ENCODE measurements at regions not wholly inside any gene's neighbourhood (a gene's known extent, or its start where the extent isn't known, plus 50 kb on each side); places are given as distances from the start of the nearest gene placed in this dataset.

DNA sequence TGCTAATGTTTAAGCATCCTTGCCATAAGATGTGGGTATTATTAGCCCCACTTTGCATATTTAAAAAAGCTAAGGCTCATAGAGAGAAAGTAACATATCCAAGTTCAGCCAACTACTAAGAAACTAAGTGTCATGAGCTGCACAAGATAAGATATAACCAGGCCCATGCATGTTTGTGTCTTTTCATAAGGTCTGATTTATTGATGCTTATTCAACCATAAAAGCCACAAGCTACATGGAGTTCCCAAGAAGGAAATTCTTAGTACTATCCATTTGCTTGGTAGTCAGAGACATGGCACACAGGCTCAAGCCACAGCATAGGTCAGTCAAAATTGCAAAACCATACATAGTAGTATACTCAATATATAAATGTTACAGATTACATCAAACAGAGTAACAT lies 488.5 kb downstream of the SOX6 start:
- no peak overlapping the region for H3K4me3 ChIP-seq (replicated peaks; ENCODE audit: low read depth, low read length)
- TF ChIP-seq CTCF (IDR thresholded peaks at IDR 0.05; ENCODE audit: low read length, missing control alignments), result no peak
- DNase-seq (ENCODE audit: low read depth), result no peak

DNA sequence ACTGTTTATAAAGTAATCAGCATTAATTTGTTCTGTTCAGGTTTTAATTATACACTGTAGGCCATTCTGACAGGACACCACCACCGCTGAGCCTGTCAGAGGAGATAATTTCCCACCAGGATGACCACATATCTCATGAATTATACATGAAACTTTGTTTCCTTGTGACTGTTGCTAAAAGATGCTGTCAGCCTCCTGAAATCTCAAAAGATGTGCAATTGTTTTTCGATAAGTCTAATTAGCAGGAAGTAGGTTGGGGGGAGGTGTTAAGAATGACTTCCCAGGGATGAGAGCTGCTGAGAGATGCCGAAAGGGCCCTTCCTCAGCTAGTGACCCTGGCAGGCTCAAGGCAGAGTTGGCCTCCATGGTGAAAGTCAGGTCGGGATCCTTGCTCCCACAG lies 485.4 kb downstream of the SOX6 start:
- no peak overlapping the region for H3K4me3 ChIP-seq (replicated peaks; ENCODE audit: low read depth, low read length)
- no peak for DNase-seq (ENCODE audit: low read depth)
- TF ChIP-seq CTCF (IDR thresholded peaks at IDR 0.05; ENCODE audit: low read length, missing control alignments), result no peak

- no peak for TF ChIP-seq CTCF (IDR thresholded peaks at IDR 0.05; ENCODE audit: low read length, missing control alignments)
- no peak overlapping the region for H3K4me3 ChIP-seq (replicated peaks; ENCODE audit: low read depth, low read length)
- no peak for DNase-seq (ENCODE audit: low read depth)
These were observed 484.3 kb downstream of the SOX6 start for GRCh38 chr11:15871904-15872626.

DNA sequence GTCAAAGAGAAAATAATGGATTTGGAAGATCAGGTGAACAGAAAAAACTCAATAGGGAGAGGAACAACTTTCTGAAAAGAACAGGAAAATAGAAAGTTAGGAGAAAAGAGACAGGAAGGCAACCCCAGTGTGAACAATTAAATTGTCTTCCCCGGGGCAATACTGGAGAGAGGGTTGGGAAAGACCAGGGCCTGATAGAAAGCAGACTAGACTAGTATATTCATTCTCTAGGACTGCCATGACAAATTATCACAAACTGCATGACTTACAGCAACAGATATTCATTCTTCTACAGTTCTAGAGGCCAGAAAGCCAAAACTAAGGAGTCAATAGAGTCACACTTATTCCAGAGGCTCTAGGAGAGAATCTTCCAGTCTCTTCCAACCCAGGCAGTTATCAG lies 482.8 kb downstream of the SOX6 start:
- H3K4me3 ChIP-seq (replicated peaks; ENCODE audit: low read depth, low read length), result no peak overlapping the region
- TF ChIP-seq CTCF (IDR thresholded peaks at IDR 0.05; ENCODE audit: low read length, missing control alignments), result no peak
- no peak for DNase-seq (ENCODE audit: low read depth)

- DNase-seq (ENCODE audit: low read depth), result no peak
- no peak for TF ChIP-seq CTCF (IDR thresholded peaks at IDR 0.05; ENCODE audit: low read length, missing control alignments)
These were observed 481.6 kb downstream of the SOX6 start for GRCh38 chr11:15874704-15875103.

DNA sequence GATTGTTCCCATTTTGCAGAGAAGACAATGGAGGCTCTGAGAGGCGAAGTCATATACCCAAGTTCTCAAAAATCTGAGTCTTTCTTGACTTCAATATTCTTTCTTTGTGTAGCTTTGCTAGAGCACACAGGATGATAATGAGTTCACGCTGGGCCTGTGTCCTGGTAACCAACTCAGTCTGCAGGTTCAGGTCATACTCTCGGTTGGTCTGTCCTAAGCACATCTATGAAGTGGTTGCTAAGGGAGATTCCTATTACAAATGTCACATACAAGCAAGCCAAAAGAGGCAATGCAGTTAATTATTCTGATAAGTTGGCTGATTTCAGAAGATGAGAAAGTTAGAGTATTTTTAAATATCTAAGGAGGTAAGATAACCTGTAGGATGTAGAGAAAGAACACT lies 481.0 kb downstream of the SOX6 start:
- DNase-seq (ENCODE audit: low read depth), result no peak
- H3K4me3 ChIP-seq (replicated peaks; ENCODE audit: low read depth, low read length), result no peak overlapping the region
- TF ChIP-seq CTCF (IDR thresholded peaks at IDR 0.05; ENCODE audit: low read length, missing control alignments), result no peak

More at GRCh38 chr11:15874704-15875103, 481.6 kb downstream of the SOX6 start:
- no peak overlapping the region for H3K4me3 ChIP-seq (replicated peaks; ENCODE audit: low read depth, low read length)

DNA sequence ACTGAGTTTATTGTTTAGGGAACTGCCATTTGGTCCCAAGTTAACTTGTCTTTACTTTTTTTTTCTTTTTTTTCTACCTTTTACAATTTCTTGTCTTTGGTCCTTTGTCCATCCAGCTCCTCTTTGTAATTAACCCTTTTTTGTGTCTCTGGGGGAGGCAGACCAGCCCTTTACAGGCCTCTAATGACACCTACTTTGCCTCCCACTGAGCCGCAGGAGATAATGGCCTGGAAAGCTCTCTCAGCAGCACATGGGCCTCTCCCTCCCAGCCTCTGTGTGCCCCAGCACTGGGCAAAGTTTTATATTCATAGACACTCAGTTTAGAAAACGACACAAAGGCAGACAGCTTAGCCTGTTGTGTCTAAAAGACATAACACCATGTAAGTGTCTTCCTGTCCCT lies 480.4 kb downstream of the SOX6 start:
- TF ChIP-seq CTCF (IDR thresholded peaks at IDR 0.05; ENCODE audit: low read length, missing control alignments), result no peak
- no peak for DNase-seq (ENCODE audit: low read depth)
- no peak overlapping the region for H3K4me3 ChIP-seq (replicated peaks; ENCODE audit: low read depth, low read length)

All from fibroblast of pulmonary artery (primary cell).